GM10248 (cell line): ENCODE measurements at regions not wholly inside any gene's neighbourhood (a gene's known extent, or its start where the extent isn't known, plus 50 kb on each side); places are given as distances from the start of the nearest gene placed in this dataset.

Experiments
- CTCF ChIA-PET: fragments of 300-600 bp; sonication (Branson Sonifier 250); formaldehyde crosslinking; extraction: SDS; loops from one replicate; lab custom pipeline; 2021; ENCODE audit warnings: antibody characterized with exemption; lab: Yijun Ruan, JAX
- POLR2A ChIA-PET: fragments of 350-650 bp; sonication (Branson Sonifier 250); formaldehyde crosslinking; extraction: SDS; loops from one replicate; lab custom pipeline; 2020; ENCODE audit warnings: antibody characterized with exemption; lab: Yijun Ruan, JAX
- DNase-seq: peaks from one replicate; pipeline ENCODE4 v3.0.0; 2012; ENCODE audit errors: extremely low spot score
- CTCF ChIP-seq: IDR thresholded peaks from 2 replicates; pipeline ENCODE4 v1.5.1; 2012; ENCODE audit warnings: mild to moderate bottlenecking, low read depth; ENCODE audit errors: extremely low read depth, missing control alignments, control extremely low read depth

GRCh38 chr12:59381106-59381505, 214.7 kb upstream of the SLC16A7 start:
- POLR2A ChIA-PET: no interaction called here
- CTCF ChIA-PET: interaction anchor here (0.8 to 2.0 kb wide), 4 partner anchors 12 to 23 kb away, joined by 3 to 5 read pairs (median 4); no protein-coding TSS in a partner anchor
- TF ChIP-seq CTCF: no peak

DNA sequence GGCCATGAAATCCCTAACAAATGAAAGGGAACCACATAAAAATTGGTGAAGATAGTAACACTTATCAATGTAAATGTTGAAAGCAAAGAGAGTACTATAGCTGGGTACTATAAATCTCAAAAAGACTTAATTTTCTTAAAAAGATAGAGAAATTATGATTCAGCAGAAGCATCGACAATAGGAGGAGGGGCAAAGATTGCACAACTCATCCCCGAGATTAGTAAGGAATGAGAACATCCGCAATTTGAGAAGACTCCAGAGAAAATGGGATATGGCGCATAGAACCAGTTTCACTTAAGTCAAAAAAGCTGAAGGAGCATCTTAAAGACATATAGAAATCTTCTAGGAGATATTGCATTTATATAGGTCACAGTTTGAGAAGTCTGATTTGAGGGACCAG, 220.2 kb upstream of the SLC16A7 start:
- no peak for TF ChIP-seq CTCF
- CTCF ChIA-PET: interaction anchor here (1.5 kb wide), 1 partner anchor 30 kb away, joined by 3 read pairs; no protein-coding TSS in a partner anchor
- POLR2A ChIA-PET: no interaction called here
- no peak for DNase-seq

More at GRCh38 chr12:59381106-59381505, 214.7 kb upstream of the SLC16A7 start:
- DNase-seq: no peak

GRCh38 chr12:59374783-59375182, 221.0 kb upstream of the SLC16A7 start:
- no peak for TF ChIP-seq CTCF
- CTCF ChIA-PET: interaction anchor here (1.5 kb wide), 1 partner anchor 29 kb away, joined by 3 read pairs; no protein-coding TSS in a partner anchor
- no peak for DNase-seq
- POLR2A ChIA-PET: no interaction called here

GRCh38 chr12:59372956-59373355, 222.9 kb upstream of the SLC16A7 start:
- no peak for DNase-seq
- CTCF ChIA-PET: no interaction called here
- no peak for TF ChIP-seq CTCF
- POLR2A ChIA-PET: no interaction called here

DNA sequence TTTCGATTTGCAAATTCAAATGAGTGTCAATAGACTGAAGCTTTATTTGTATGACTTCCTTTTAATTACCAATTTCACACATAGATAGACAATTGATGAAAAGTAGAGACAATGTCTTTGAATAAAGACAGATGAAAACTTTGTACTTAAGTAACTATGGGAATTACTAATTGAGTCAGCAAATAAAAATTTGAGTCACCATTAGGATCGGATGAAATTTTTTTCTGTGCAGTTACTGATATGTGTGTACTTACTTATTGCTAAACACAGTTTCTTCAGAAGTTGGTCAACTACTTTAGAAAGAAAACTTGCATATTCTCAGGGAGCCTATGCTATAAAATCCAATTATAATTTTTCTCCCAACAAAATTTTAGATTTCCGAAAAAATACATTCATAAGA, 224.9 kb upstream of the SLC16A7 start:
- CTCF ChIA-PET: no interaction called here
- no peak for TF ChIP-seq CTCF
- POLR2A ChIA-PET: no interaction called here
- DNase-seq: no peak

DNA sequence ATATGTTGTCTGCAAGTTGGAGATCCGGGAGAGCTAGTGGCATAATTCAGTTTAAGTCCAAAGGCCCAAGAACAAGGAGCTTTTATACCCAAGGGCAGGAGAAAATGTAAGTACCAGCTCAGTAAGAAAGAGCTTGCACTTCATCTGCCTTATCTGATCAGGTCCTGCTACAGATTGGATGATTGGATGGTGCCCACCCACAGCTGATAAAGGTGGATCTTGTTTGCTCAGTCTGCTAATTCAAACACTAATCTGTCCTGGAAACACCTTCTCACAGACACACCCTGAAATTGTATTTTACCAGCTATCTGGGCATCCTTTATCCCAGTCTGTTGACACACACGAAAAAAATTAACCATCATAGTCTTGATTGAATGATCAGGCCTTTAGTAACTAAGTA, 230.7 kb upstream of the SLC16A7 start:
- CTCF ChIA-PET: interaction anchor here (1.1 kb wide), 1 partner anchor 12 kb away, joined by 5 read pairs; no protein-coding TSS in a partner anchor
- no peak for TF ChIP-seq CTCF
- POLR2A ChIA-PET: no interaction called here

DNA sequence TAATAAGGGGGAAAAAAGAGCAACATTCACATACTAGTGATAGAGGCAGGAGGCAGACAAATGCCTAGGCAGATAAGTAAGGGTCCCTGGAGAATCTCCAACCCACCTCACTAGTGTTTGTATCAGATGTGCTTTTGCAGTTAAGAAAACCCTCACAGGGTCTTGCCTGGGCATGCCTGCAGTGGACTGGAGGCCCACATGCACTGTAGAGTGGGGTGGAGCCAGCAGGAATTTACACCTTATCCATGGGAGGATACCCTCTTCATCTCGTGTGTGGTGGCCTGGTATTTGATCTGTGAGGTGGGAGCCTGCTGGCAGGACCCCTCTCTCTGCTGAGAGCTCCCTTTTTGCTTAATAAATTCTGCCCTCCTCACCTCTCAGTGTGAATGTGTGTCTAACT, 238.0 kb upstream of the SLC16A7 start:
- no peak for TF ChIP-seq CTCF
- no peak for DNase-seq
- CTCF ChIA-PET: no interaction called here
- POLR2A ChIA-PET: no interaction called here

More for the DNA sequence above, 230.7 kb upstream of the SLC16A7 start:
- DNase-seq: no peak
